Hepatocyte (in vitro differentiated cells): ENCODE measurements at regions not wholly inside any gene's neighbourhood (a gene's known extent, or its start where the extent isn't known, plus 50 kb on each side); places are given as distances from the start of the nearest gene placed in this dataset.

Experiments
- DNase-seq: peaks from one replicate; pipeline ENCODE4 v3.0.0-alpha.2; 2016; ENCODE audit warnings: low spot score
- H2AFZ ChIP-seq: fragments of 200-600 bp; sonication (generic); 2 replicates; pipeline ENCODE4 v1.6.0; 2016; ENCODE audit warnings: antibody characterized with exemption, mild to moderate bottlenecking
- H3K27ac ChIP-seq: fragments of 200-600 bp; sonication (generic); 2 replicates; pipeline ENCODE4 v1.5.1; 2016; ENCODE audit warnings: mild to moderate bottlenecking
- H3K27me3 ChIP-seq: fragments of 200-600 bp; sonication (generic); 2 replicates; pipeline ENCODE4 v1.6.1; 2016
- H3K36me3 ChIP-seq: fragments of 200-600 bp; sonication (generic); replicated peaks from 2 replicates; pipeline ENCODE4 v1.5.1; 2016; ENCODE audit warnings: low read depth; ENCODE audit not compliant: insufficient read depth
- H3K4me1 ChIP-seq: fragments of 200-600 bp; sonication (generic); 2 replicates; pipeline ENCODE4 v1.5.1; 2016; ENCODE audit warnings: mild to moderate bottlenecking, moderate library complexity; ENCODE audit not compliant: insufficient read depth
- H3K4me2 ChIP-seq: fragments of 200-600 bp; sonication (generic); 2 replicates; pipeline ENCODE4 v1.6.0; 2016
- H3K4me3 ChIP-seq: fragments of 200-600 bp; sonication (generic); 2 replicates; pipeline ENCODE4 v1.5.1; 2016; ENCODE audit warnings: mild to moderate bottlenecking
- H3K79me2 ChIP-seq: fragments of 200-600 bp; sonication (generic); 2 replicates; pipeline ENCODE4 v1.6.0; 2017; ENCODE audit warnings: mild to moderate bottlenecking
- H3K9me2 ChIP-seq: fragments of 200-600 bp; sonication (generic); replicated peaks from 2 replicates; pipeline ENCODE4 v1.6.0; 2017; ENCODE audit warnings: mild to moderate bottlenecking; ENCODE audit not compliant: insufficient read depth
- H3K9me3 ChIP-seq: fragments of 200-600 bp; sonication (generic); 2 replicates; pipeline ENCODE4 v1.5.1; 2016; ENCODE audit warnings: low read depth, mild to moderate bottlenecking
- H4K20me1 ChIP-seq: fragments of 200-600 bp; sonication (generic); 2 replicates; pipeline ENCODE4 v1.6.0; 2016; ENCODE audit warnings: mild to moderate bottlenecking; ENCODE audit not compliant: insufficient read depth, poor library complexity, severe bottlenecking
- EZH2 ChIP-seq: fragments of 200-600 bp; sonication (generic); IDR thresholded peaks from 2 replicates; pipeline ENCODE4 v1.6.1; 2016; ENCODE audit warnings: antibody characterized with exemption, mild to moderate bottlenecking, borderline replicate concordance
- EZH2phosphoT487 ChIP-seq: fragments of 200-600 bp; sonication (generic); IDR thresholded peaks from one replicate; pipeline ENCODE4 v1.6.1; 2018; ENCODE audit warnings: antibody characterized with exemption, mild to moderate bottlenecking, low read depth, moderate library complexity; ENCODE audit not compliant: unreplicated experiment, severe bottlenecking
- WGBS: methylation state at CpG from one replicate; pipeline ENCODE4 v1.1.6; 2016; ENCODE audit warnings: low lambda C conversion rate; ENCODE audit errors: missing lambda C conversion rate; 5-methylcytosine and 5-hydroxymethylcytosine counted together
- TF ChIP-seq, protein P1 (sequence below): fragments of 200-600 bp; sonication (generic); IDR thresholded peaks from 2 replicates; pipeline ENCODE4 v1.5.1; 2016; ENCODE audit warnings: antibody characterized with exemption, mild to moderate bottlenecking; ENCODE audit not compliant: poor library complexity

GRCh38 chr11:93278976-93279375 lies 51.6 kb upstream of the DEUP1 start:
- no peaks in the 10 kb centered on the region for H3K79me2 ChIP-seq
- no peaks in the 10 kb centered on the region for H3K27me3 ChIP-seq
- H3K36me3 ChIP-seq: no peaks in the 10 kb centered on the region
- no peak overlapping the region for H3K4me2 ChIP-seq
- no peak for TF ChIP-seq EZH2phosphoT487
- TF ChIP-seq EZH2: no peak
- TF ChIP-seq, protein P1, sequence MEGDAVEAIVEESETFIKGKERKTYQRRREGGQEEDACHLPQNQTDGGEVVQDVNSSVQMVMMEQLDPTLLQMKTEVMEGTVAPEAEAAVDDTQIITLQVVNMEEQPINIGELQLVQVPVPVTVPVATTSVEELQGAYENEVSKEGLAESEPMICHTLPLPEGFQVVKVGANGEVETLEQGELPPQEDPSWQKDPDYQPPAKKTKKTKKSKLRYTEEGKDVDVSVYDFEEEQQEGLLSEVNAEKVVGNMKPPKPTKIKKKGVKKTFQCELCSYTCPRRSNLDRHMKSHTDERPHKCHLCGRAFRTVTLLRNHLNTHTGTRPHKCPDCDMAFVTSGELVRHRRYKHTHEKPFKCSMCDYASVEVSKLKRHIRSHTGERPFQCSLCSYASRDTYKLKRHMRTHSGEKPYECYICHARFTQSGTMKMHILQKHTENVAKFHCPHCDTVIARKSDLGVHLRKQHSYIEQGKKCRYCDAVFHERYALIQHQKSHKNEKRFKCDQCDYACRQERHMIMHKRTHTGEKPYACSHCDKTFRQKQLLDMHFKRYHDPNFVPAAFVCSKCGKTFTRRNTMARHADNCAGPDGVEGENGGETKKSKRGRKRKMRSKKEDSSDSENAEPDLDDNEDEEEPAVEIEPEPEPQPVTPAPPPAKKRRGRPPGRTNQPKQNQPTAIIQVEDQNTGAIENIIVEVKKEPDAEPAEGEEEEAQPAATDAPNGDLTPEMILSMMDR: no peak
- H2AFZ ChIP-seq: no peak overlapping the region
- DNase-seq: no peak
- no peak overlapping the region for H3K4me3 ChIP-seq
- no peaks in the 10 kb centered on the region for H3K9me2 ChIP-seq
- H3K27ac ChIP-seq: no peak overlapping the region
- no peaks in the 10 kb centered on the region for H4K20me1 ChIP-seq
- no peaks in the 10 kb centered on the region for H3K4me1 ChIP-seq
- 80% methylated on average over 2 of the region's 2 CpGs for WGBS
- no peaks in the 10 kb centered on the region for H3K9me3 ChIP-seq

DNA sequence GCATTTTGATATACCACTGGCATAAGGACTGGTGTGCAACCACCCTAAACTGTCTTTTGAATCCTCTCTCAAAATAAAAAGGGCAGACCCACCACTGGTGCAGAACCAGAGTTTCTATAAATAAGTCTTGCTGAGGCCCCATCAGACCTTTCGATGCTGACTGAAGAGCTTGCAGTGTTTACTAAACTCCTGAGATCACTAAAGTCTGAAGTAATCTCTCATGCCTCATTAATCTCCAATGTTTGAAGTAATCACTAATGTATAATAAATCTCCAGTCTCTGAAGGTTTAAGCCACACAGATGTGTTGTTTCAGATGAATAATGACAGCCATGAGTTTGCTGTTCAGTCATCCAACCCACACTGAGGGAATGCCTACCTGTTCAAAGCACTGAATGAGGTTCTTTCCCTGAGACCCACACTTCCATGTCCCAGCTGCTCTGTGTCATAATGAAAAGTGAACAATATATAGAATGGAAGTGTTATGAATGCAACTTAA lies 50.6 kb upstream of the DEUP1 start:
- no peaks in the 10 kb centered on the region for H3K36me3 ChIP-seq
- DNase-seq: no peak
- no peaks in the 10 kb centered on the region for H3K9me2 ChIP-seq

More for the DNA sequence above, 50.6 kb upstream of the DEUP1 start:
- no peak overlapping the region for H3K4me3 ChIP-seq
- H3K4me2 ChIP-seq: no peak overlapping the region
- H3K9me3 ChIP-seq: no peaks in the 10 kb centered on the region
- H3K79me2 ChIP-seq: no peaks in the 10 kb centered on the region
- H3K27ac ChIP-seq: no peak overlapping the region
- no peaks in the 10 kb centered on the region for H3K4me1 ChIP-seq
- H2AFZ ChIP-seq: no peak overlapping the region
- H3K27me3 ChIP-seq: no peaks in the 10 kb centered on the region
- H4K20me1 ChIP-seq: no peaks in the 10 kb centered on the region
- 0% methylated on average over 1 of the region's 1 CpG for WGBS
- TF ChIP-seq, protein P1: no peak
- TF ChIP-seq EZH2 (no peak), EZH2phosphoT487 (no peak)
